Aorta (tissue), 5 donors: ENCODE measurements at regions not wholly inside any gene's neighbourhood (a gene's known extent, or its start where the extent isn't known, plus 50 kb on each side); places are given as distances from the start of the nearest gene placed in this dataset.
"Not testable (repeated sequence)": the region's sequence is repeated elsewhere in the genome, so short reads cannot be mapped to it uniquely, and the experiment has no call there.

Experiments used
- ATAC-seq: fragments of 200-7000 bp; cut with Tn5 transposase; one replicate; pipeline ENCODE4 v1.9.1; 2022; ENCODE audit warnings: moderate library complexity; ENCODE audit not compliant: low FRiP score
- DNase-seq, 2 donors: peaks; one replicate each; pipeline ENCODE4 v3.0.0-alpha.2; 2020
- H3K27ac ChIP-seq, 2 donors: one replicate each; pipeline ENCODE4 v1.5.1; 2013; ENCODE audit warnings: low read length in 2 of 2, mild to moderate bottlenecking in 2 of 2, moderate library complexity in 2 of 2, control low read depth in 1 of 2, inconsistent platforms in 1 of 2, low read depth in 1 of 2
- H3K27me3 ChIP-seq, 2 donors: one replicate each; pipeline ENCODE4 v1.6.1; 2013; ENCODE audit warnings: control low read depth in 1 of 2, low read length in 1 of 2, mild to moderate bottlenecking in 1 of 2, moderate library complexity in 1 of 2; ENCODE audit not compliant: insufficient read depth in 2 of 2, control insufficient read depth in 1 of 2
- H3K36me3 ChIP-seq, 2 donors: one replicate each; pipeline ENCODE4 v1.6.1; 2013; ENCODE audit warnings: control low read depth in 1 of 2, low read length in 1 of 2, mild to moderate bottlenecking in 1 of 2; ENCODE audit not compliant: insufficient read depth in 2 of 2, control insufficient read depth in 1 of 2
- H3K4me1 ChIP-seq, 2 donors: one replicate each; pipeline ENCODE4 v1.6.1; 2013; ENCODE audit warnings: low read length in 2 of 2, control low read depth in 1 of 2, mild to moderate bottlenecking in 1 of 2, moderate library complexity in 1 of 2; ENCODE audit not compliant: insufficient read depth in 2 of 2, control insufficient read depth in 1 of 2
- H3K4me3 ChIP-seq, 2 donors: one replicate each; pipeline ENCODE4 v1.5.1; 2013; ENCODE audit warnings: low read length in 2 of 2, control low read depth in 1 of 2, mild to moderate bottlenecking in 1 of 2
- H3K9me3 ChIP-seq: one replicate; pipeline ENCODE4 v1.6.1; 2013; ENCODE audit warnings: mild to moderate bottlenecking, low read length; ENCODE audit not compliant: control insufficient read depth
- WGBS, 2 donors: extraction: QIAGEN DNeasy Blood & Tissue Kit; methylation state at CpG; one replicate each; pipeline ENCODE4 v1.1.7; 2013; 5-methylcytosine and 5-hydroxymethylcytosine counted together
- intact Hi-C, 2 donors: fragments of 100-400 bp; cut with DNase I; formaldehyde crosslinking; loops; one replicate each; pipeline versions ENCODE4 v1.14.2 to v1.15.0; 2022
- donor health status: healthy with polysubstance abuse.
- donor health status: Bipolar disorder and iron deficiency.
- donor health status: DM: no; HTN: no; CAD: no.
- donor health status: DM: no; HTN: no; CAD: no.
- donor health status: DM: yes; HTN: yes; CAD: no.

DNA sequence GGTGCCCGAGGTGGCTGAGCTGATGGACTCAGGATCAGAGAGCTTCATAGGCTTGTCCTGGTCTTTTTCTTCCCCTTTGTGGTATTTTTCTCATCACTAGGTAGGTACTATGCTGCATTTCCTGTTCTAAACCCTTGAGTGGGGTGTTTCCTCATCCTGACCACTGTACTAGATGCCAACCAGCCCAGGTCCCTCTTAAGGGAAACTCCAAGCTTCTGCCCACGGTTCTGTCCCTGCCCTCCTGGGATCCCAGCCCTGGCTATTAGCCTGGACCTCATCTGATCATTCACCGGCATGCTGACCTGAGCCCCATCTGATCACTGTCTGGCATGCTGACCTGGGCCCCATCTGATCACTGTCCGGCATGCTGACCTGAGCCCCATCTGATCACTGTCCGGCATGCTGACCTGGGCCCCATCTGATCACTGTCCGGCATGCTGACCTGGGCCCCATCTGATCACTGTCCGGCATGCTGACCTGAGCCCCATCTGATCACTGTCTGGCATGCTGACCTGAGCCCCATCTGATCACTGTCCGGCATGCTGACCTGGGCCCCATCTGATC, 207.6 kb downstream of the NDUFA10 start:
- ATAC-seq, result not testable (repeated sequence)
- 75 to 82% methylated on average over 8 of the region's 8 CpGs for WGBS, 2 donors

DNA sequence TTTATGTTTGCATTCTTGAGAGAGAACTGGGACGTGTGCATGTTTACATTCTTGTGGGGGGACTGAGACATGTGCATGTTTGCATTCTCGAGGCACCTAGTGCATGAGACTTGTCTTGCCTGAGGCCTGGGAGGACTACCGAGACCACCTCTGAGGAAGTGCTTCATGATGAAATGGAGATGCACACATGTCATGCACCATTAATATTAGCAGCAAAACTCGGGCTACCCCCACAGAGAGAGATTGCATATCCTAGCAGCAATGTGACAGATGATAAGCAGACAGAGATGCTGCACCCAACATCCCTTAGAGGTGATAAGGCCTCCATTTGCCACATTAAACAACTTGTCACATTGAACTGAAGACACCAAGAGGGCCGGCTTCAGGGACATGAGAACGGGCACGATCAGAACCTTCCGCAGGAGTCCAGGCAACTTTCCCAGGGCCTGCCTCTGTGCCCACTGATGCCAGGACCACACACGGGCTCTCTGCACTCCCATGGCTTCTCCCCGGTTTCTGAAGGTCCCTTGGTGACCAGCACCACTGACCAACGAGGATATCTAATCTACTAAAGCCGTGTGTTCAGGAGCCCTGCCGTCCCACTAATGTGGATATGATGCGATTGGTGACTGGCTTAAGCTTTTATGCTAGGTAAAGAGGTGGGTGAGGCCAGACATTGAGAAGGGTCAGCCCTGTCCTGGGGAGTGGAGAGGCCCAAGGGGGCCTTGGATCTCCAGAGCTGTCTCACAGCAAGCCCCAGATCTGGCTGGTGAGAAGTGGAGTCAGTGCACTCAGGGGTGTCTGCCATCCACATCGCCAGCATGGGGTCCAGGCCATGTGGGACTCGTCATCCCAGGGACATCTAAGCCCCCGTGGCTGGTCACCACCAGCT, 208.3 kb downstream of the NDUFA10 start:
- peak in 1 of 2 donors; percentile 52 for DNase-seq
- no peaks in the 10 kb centered on the region for H3K4me1 ChIP-seq
- H3K27me3 ChIP-seq, result no peaks in the 10 kb centered on the region
- 70 to 72% methylated on average over 17 of the region's 17 CpGs for WGBS, 2 donors
- intact Hi-C loops, result loop anchor here (5.0 to 10.0 kb wide), 2 partner anchors 65 to 138 kb away; no protein-coding TSS in a partner anchor
- no peak for ATAC-seq
- H3K9me3 ChIP-seq, result no peaks in the 10 kb centered on the region
- no peak overlapping the region for H3K27ac ChIP-seq
- no peak overlapping the region for H3K4me3 ChIP-seq
- no peaks in the 10 kb centered on the region for H3K36me3 ChIP-seq

More for the DNA sequence above, 207.6 kb downstream of the NDUFA10 start:
- H3K9me3 ChIP-seq, H3K4me1 ChIP-seq, H3K27me3 ChIP-seq, H3K36me3 ChIP-seq, H3K4me3 ChIP-seq, H3K27ac ChIP-seq: not testable (repeated sequence)
- intact Hi-C loops, result loop anchor here (5.0 to 10.0 kb wide), 2 partner anchors 65 to 137 kb away; no protein-coding TSS in a partner anchor
- DNase-seq, result peak in 1 of 2 donors; percentile 21

DNA sequence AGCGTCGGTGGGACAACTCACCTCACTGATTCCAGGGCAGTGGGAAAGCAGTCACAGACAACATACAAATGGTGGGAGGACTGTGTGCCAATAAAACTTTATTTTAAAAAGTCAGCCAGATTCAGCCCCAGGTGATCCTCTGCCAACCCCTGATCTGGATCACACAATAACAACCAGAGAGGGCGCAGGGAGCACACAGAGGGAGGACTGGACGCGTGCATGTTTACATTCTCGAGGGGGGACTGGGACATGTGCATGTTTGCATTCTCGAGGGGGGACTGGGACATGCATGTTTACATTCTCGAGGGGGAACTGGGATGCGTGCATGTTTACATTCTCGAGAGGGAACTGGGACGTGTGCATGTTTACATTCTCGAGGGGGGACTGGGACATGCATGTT, 209.5 kb downstream of the NDUFA10 start:
- intact Hi-C loops, result loop anchor here (5.0 to 10.0 kb wide), 2 partner anchors 67 to 139 kb away; no protein-coding TSS in a partner anchor
- Histone ChIP-seq H3K27me3 (no peaks in the 10 kb centered on the region), H3K4me1 (no peaks in the 10 kb centered on the region), H3K36me3 (no peaks in the 10 kb centered on the region), H3K27ac (no peak overlapping the region), H3K4me3 (no peak overlapping the region), H3K9me3 (no peaks in the 10 kb centered on the region)
- WGBS, 2 donors, result 28 to 48% methylated on average over 12 of the region's 12 CpGs
- ATAC-seq, result no peak
- peak in 1 of 2 donors; percentile 27 for DNase-seq

DNA sequence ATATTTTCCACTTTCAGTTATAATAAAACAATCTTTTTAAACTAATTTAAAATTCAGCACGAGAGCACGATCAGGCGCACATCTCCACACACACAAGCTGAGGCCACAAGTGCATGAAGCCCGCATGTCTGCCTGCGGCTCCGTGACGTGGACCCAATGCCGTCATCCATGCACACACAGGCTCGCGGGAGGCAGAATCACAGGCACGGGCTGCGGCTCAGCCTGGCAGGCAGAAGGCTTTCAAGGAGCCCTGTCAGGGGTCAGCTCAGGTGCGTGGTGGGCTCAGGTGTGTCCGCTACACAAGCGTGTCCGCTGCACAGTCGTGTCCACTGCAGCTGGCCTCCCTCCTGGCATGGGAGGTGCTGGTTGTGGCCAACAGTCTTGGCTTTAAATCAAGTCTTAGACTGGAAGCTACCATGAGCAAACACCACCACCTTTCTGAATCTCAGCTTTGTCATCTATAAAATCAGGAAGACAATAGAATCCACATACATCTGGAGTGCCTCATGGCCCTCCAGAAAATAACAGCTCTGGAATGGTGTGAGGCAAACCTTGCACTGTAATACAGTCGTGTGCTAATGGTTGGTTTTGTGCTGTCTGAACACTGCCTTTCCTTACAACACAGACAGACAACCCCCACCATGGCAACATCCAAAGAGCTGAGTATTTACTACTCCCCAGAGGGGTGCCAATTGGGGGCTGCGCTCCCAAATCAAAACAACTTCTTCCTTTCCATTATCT, 210.1 kb downstream of the NDUFA10 start:
- ATAC-seq (peak; percentile 42), DNase-seq (peak; percentile 71 to 90)
- Histone ChIP-seq H3K4me3 (no peak overlapping the region), H3K9me3 (no peaks in the 10 kb centered on the region), H3K27me3 (no peaks in the 10 kb centered on the region), H3K27ac (peak overlapping the region; percentile 51 to 92), H3K36me3 (no peaks in the 10 kb centered on the region), H3K4me1 (no peaks in the 10 kb centered on the region)
- intact Hi-C loops, result loop anchor here (5.0 to 10.0 kb wide), 4 partner anchors 58 to 413 kb away; partner anchors contain the start of gene HDAC4 (in 2 of the 2)
- 8 to 10% methylated on average over 19 of the region's 19 CpGs for WGBS, 2 donors

DNA sequence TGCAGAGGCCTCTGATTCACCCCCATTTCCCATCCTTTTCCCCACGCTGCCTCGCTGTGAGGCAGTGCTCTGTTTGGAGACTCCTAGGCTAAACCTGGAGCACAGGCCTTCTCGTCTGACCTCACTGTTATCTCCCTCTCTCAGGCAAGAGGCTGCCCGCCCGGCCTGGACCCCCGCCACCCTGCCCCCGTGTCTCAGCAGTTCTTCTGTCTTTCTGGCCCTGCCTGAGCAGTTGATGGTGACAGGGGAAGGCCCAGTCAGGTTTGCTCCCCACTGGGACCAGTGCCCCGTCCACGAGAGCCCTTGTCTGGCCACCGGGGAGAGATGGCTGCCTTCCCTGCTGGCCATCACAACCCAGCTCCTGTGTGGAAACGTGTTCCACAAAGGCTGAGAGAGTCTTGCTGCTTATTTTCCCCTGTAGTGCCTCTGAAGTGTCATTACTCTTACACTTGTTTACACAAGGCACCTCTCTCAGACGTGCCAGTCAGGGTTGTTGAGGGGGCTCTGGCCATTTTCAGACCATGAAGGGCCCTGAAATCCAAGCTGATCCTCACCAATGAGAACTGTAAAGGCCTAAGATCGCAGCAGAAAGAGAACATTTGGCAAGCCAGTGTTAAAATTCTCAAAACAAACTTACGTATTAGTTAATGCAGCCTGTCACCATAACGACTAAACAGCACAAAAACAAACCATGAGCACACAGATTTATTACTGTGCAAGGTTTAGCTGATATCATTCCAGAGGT, 210.9 kb downstream of the NDUFA10 start:
- no peak overlapping the region for H3K4me3 ChIP-seq
- WGBS, 2 donors, result 7 to 12% methylated on average over 15 of the region's 15 CpGs
- intact Hi-C loops, result loop anchor here (5.0 to 10.0 kb wide), 4 partner anchors 57 to 412 kb away; partner anchors contain the start of gene HDAC4 (in 2 of the 2)

DNA sequence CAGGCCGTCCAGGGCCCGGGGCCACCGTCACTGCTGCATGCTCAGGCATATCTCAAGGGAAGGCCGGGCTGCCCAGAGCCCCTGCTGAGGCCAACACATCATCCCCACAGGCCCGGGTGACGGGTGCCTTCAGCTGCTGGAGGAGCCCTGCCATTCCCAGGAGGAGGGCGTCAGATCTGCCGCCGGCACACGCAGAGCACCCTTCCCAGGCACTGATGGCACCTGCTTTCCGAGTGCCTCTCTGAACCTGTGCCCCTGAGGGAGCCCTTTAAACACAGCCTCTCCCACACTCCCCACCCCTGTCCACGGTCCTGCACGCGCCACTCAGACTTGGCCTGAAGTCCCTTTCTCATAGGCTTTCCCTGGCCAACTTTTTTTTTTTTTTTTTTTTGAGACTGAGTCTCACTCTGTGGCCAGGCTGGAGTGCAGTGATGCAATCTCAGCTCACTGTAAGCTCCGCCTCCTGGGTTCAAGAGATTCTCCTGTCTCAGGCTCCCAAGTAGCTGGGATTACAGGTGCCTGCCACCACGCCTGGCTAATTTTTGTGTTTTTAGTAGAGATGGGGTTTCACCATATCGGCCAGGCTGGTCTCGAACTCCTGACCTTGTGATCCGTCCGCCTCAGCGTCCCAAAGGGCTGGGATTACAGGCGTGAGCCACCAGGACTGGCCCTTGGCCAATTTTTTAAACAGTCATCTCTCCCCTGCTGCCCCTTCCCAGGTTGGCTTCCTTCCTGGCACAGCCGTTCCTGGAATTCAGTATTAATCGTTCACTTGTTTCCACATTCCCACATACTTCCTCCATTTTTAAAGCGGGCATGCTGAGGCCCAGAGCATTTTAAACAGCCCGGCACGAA, 211.7 kb downstream of the NDUFA10 start:
- peak overlapping the region; percentile 94 to 100 for H3K27ac ChIP-seq
- H3K27me3 ChIP-seq, result no peaks in the 10 kb centered on the region
- no peaks in the 10 kb centered on the region for H3K4me1 ChIP-seq
- ATAC-seq (peak; percentile 37), DNase-seq (peak; percentile 64 to 75)
- H3K9me3 ChIP-seq, result no peaks in the 10 kb centered on the region
- intact Hi-C loops, result loop anchor here (5.0 to 10.0 kb wide), 4 partner anchors 56 to 411 kb away; partner anchors contain the start of gene HDAC4 (in 2 of the 2)
- no peak overlapping the region for H3K4me3 ChIP-seq
- WGBS, 2 donors, result 26 to 29% methylated on average over 27 of the region's 27 CpGs
- no peaks in the 10 kb centered on the region for H3K36me3 ChIP-seq

More for the DNA sequence above, 210.9 kb downstream of the NDUFA10 start:
- H3K27me3 ChIP-seq, result no peaks in the 10 kb centered on the region
- ATAC-seq, result peak; percentile 75
- H3K27ac ChIP-seq, result peak overlapping the region; percentile 94 to 100
- H3K36me3 ChIP-seq, result no peaks in the 10 kb centered on the region
- no peaks in the 10 kb centered on the region for H3K9me3 ChIP-seq
- DNase-seq, result peak; percentile 44 to 81
- H3K4me1 ChIP-seq, result no peaks in the 10 kb centered on the region

DNA sequence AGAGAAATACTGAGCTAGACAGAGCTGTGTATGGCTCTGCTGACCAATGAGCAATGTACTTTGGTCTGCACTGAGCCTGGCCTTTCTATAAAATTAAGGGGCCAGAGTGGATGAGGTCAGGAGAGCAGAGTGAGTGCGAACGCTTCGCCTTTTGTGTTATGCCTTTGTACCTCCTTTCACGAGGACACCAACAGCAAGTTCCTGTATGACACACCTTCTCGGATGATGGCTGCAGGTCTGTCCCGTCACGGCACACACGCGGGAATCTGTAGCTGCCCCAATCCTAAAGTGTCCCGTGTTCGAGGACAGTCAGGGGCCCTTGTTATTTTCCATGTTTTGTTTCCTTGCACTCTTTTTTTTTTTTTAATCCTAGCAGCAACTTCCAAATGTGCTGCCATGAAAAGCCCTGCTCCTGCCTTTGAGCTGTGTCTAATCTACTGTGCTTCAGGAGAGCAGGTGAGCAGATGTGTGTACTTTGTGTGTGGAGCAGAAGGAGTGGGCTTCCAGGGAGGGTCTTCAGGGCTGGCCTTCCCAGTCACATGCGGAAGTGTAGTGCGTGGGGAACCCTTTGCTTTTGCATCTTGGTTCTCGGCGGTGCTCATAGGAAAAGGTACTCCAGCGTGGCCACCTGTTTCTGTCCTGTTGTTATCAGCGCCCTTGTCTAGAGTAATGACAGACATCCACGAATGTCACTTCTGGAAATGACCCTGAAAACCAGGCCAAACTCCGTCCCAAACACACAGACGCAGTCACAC, 213.2 kb downstream of the NDUFA10 start:
- DNase-seq (peak in 1 of 2 donors; percentile 61), ATAC-seq (no peak)
- Histone ChIP-seq H3K27ac (peak overlapping the region; percentile 73 to 84), H3K4me3 (no peak overlapping the region), H3K4me1 (no peaks in the 10 kb centered on the region), H3K36me3 (no peaks in the 10 kb centered on the region), H3K27me3 (no peaks in the 10 kb centered on the region), H3K9me3 (no peaks in the 10 kb centered on the region)
- intact Hi-C loops, result loop anchor here (1.0 to 10.0 kb wide), 5 partner anchors 55 to 410 kb away; partner anchors contain the start of gene HDAC4 (in 2 of the 2)
- WGBS, 2 donors, result 95 to 96% methylated on average over 20 of the region's 20 CpGs
